Mucosa of stomach (tissue), 1 donor: ENCODE measurements at regions not wholly inside any gene's neighbourhood (a gene's known extent, or its start where the extent isn't known, plus 50 kb on each side); places are given as distances from the start of the nearest gene placed in this dataset.
"Not testable (repeated sequence)": the region's sequence is repeated elsewhere in the genome, so short reads cannot be mapped to it uniquely, and the experiment has no call there.

Source experiments
- H3K27me3 ChIP-seq: one replicate; pipeline ENCODE4 v1.7.0; 2013; ENCODE audit warnings: mild to moderate bottlenecking, low read length; ENCODE audit not compliant: control insufficient read depth, insufficient read depth
- H3K36me3 ChIP-seq: one replicate; pipeline ENCODE4 v1.7.0; 2013; ENCODE audit warnings: low read length; ENCODE audit not compliant: control insufficient read depth, insufficient read depth
- H3K4me1 ChIP-seq: one replicate; pipeline ENCODE4 v1.7.0; 2013; ENCODE audit warnings: mild to moderate bottlenecking, low read length; ENCODE audit not compliant: control insufficient read depth, insufficient read depth
- H3K4me3 ChIP-seq: one replicate; pipeline ENCODE4 v1.7.0; 2013; ENCODE audit warnings: low read length
- H3K9ac ChIP-seq: one replicate; pipeline ENCODE4 v1.7.0; 2013; ENCODE audit warnings: mild to moderate bottlenecking, low read length, moderate library complexity
- H3K9me3 ChIP-seq: one replicate; pipeline ENCODE4 v1.7.0; 2013; ENCODE audit warnings: mild to moderate bottlenecking, low read length, moderate library complexity; ENCODE audit not compliant: control insufficient read depth
- donor health status: Pancreatic carcinoma.

GRCh38 chr7:39869888-39870522 lies 80.1 kb upstream of the CDK13 start:
- not testable (repeated sequence) for H3K9me3 ChIP-seq, H3K4me3 ChIP-seq, H3K4me1 ChIP-seq, H3K27me3 ChIP-seq, H3K9ac ChIP-seq, H3K36me3 ChIP-seq

GRCh38 chr7:39871610-39872009 lies 78.4 kb upstream of the CDK13 start:
- H3K9ac ChIP-seq, H3K9me3 ChIP-seq, H3K4me3 ChIP-seq, H3K36me3 ChIP-seq, H3K27me3 ChIP-seq, H3K4me1 ChIP-seq: not testable (repeated sequence)

- H3K27me3 ChIP-seq: no peaks in the 10 kb centered on the region
- no peaks in the 10 kb centered on the region for H3K9me3 ChIP-seq
- H3K9ac ChIP-seq: no peak overlapping the region
- H3K36me3 ChIP-seq: no peaks in the 10 kb centered on the region
- no peak overlapping the region for H3K4me3 ChIP-seq
- H3K4me1 ChIP-seq: no peaks in the 10 kb centered on the region
Measured at GRCh38 chr7:39880556-39880955, 69.5 kb upstream of the CDK13 start.

GRCh38 chr7:39882148-39882784 lies 67.8 kb upstream of the CDK13 start:
- Histone ChIP-seq H3K4me1 (no peaks in the 10 kb centered on the region), H3K36me3 (no peaks in the 10 kb centered on the region), H3K9ac (no peak overlapping the region), H3K9me3 (no peaks in the 10 kb centered on the region), H3K27me3 (no peaks in the 10 kb centered on the region), H3K4me3 (no peak overlapping the region)

GRCh38 chr7:39883812-39884390 lies 66.2 kb upstream of the CDK13 start:
- Histone ChIP-seq H3K27me3 (no peaks in the 10 kb centered on the region), H3K9me3 (no peaks in the 10 kb centered on the region), H3K4me3 (no peak overlapping the region), H3K9ac (no peak overlapping the region), H3K36me3 (no peaks in the 10 kb centered on the region), H3K4me1 (no peaks in the 10 kb centered on the region)

GRCh38 chr7:39888171-39888853 lies 61.7 kb upstream of the CDK13 start:
- H3K9me3 ChIP-seq: no peaks in the 10 kb centered on the region

GRCh38 chr7:39890411-39890810 lies 59.6 kb upstream of the CDK13 start:
- Histone ChIP-seq H3K9ac (no peak overlapping the region), H3K27me3 (no peaks in the 10 kb centered on the region), H3K36me3 (no peaks in the 10 kb centered on the region)

More at GRCh38 chr7:39888171-39888853, 61.7 kb upstream of the CDK13 start:
- no peaks in the 10 kb centered on the region for H3K27me3 ChIP-seq
- no peak overlapping the region for H3K9ac ChIP-seq
- no peaks in the 10 kb centered on the region for H3K4me1 ChIP-seq
- H3K36me3 ChIP-seq: no peaks in the 10 kb centered on the region
- H3K4me3 ChIP-seq: no peak overlapping the region

GRCh38 chr7:39891894-39892293 lies 58.2 kb upstream of the CDK13 start:
- Histone ChIP-seq H3K4me1 (no peaks in the 10 kb centered on the region), H3K36me3 (no peaks in the 10 kb centered on the region)

More at GRCh38 chr7:39890411-39890810, 59.6 kb upstream of the CDK13 start:
- no peak overlapping the region for H3K4me3 ChIP-seq
- H3K9me3 ChIP-seq: no peaks in the 10 kb centered on the region
- no peaks in the 10 kb centered on the region for H3K4me1 ChIP-seq

GRCh38 chr7:39892361-39892760 lies 57.7 kb upstream of the CDK13 start:
- Histone ChIP-seq H3K9me3 (no peaks in the 10 kb centered on the region), H3K27me3 (no peaks in the 10 kb centered on the region), H3K4me3 (no peak overlapping the region), H3K9ac (no peak overlapping the region), H3K36me3 (no peaks in the 10 kb centered on the region), H3K4me1 (no peaks in the 10 kb centered on the region)

More at GRCh38 chr7:39891894-39892293, 58.2 kb upstream of the CDK13 start:
- no peaks in the 10 kb centered on the region for H3K9me3 ChIP-seq
- H3K27me3 ChIP-seq: no peaks in the 10 kb centered on the region
- no peak overlapping the region for H3K4me3 ChIP-seq
- H3K9ac ChIP-seq: no peak overlapping the region

- H3K9ac ChIP-seq: no peak overlapping the region
- no peaks in the 10 kb centered on the region for H3K4me1 ChIP-seq
- H3K27me3 ChIP-seq: no peaks in the 10 kb centered on the region
- no peaks in the 10 kb centered on the region for H3K9me3 ChIP-seq
- H3K36me3 ChIP-seq: no peaks in the 10 kb centered on the region
- no peak overlapping the region for H3K4me3 ChIP-seq
Measured at GRCh38 chr7:39894904-39895303, 55.2 kb upstream of the CDK13 start.

GRCh38 chr7:39896840-39897239 lies 53.2 kb upstream of the CDK13 start:
- H3K9ac ChIP-seq: no peak overlapping the region
- H3K36me3 ChIP-seq: no peaks in the 10 kb centered on the region
- no peaks in the 10 kb centered on the region for H3K9me3 ChIP-seq
- no peaks in the 10 kb centered on the region for H3K4me1 ChIP-seq
- H3K27me3 ChIP-seq: no peaks in the 10 kb centered on the region
- H3K4me3 ChIP-seq: no peak overlapping the region

- Histone ChIP-seq H3K9ac (no peak overlapping the region), H3K36me3 (no peaks in the 10 kb centered on the region), H3K4me3 (no peak overlapping the region), H3K9me3 (no peaks in the 10 kb centered on the region), H3K4me1 (no peaks in the 10 kb centered on the region), H3K27me3 (no peaks in the 10 kb centered on the region)
Measured at GRCh38 chr7:39898867-39899266, 51.2 kb upstream of the CDK13 start.
